WTC11 (cell line): ENCODE measurements at regions not wholly inside any gene's neighbourhood (a gene's known extent, or its start where the extent isn't known, plus 50 kb on each side); places are given as distances from the start of the nearest gene placed in this dataset.

Experiments
- ATAC-seq: fragments of 200-7000 bp; cut with Tn5 transposase; 2 replicates; pipeline ENCODE4 v1.10.0; 2021; ENCODE audit warnings: mild to moderate bottlenecking, moderate library complexity
- CTCF ChIA-PET: fragments of 300-600 bp; sonication (Branson Sonifier 250); formaldehyde crosslinking; loops from one replicate; lab custom pipeline; 2021; ENCODE audit warnings: antibody characterized with exemption; lab: Charles Lee
- POLR2A ChIA-PET: fragments of 350-600 bp; sonication (Branson Sonifier 250); formaldehyde crosslinking; loops from one replicate; lab custom pipeline; 2021; ENCODE audit warnings: antibody characterized with exemption; lab: Charles Lee
- DNase-seq: peaks from one replicate; pipeline ENCODE4 v3.0.0; 2021; ENCODE audit warnings: low spot score
- H3K27ac Mint-ChIP-seq: 2 replicates; pipeline ENCODE4 v1.8.0; 2021; ENCODE audit warnings: mixed read lengths
- H3K27me3 Mint-ChIP-seq: 2 replicates; pipeline ENCODE4 v1.8.0; 2021; ENCODE audit warnings: low read depth, mild to moderate bottlenecking, moderate library complexity, mixed read lengths
- H3K36me3 Mint-ChIP-seq: 2 replicates; pipeline ENCODE4 v1.8.0; 2021; ENCODE audit warnings: mixed read lengths
- H3K4me1 Mint-ChIP-seq: 2 replicates; pipeline ENCODE4 v1.8.0; 2022; ENCODE audit warnings: mixed read lengths
- H3K4me3 Mint-ChIP-seq: 2 replicates; pipeline ENCODE4 v1.8.0; 2021; ENCODE audit warnings: mild to moderate bottlenecking, moderate library complexity, mixed read lengths
- H3K9me3 Mint-ChIP-seq: 2 replicates; pipeline ENCODE4 v1.8.0; 2021; ENCODE audit warnings: mixed read lengths
- AR ChIP-seq: fragments of 250-450 bp; sonication (Bioruptor Pico); IDR thresholded peaks from 2 replicates; pipeline ENCODE4 v1.9.0; 2021; ENCODE audit warnings: mild to moderate bottlenecking
- FOXJ3 ChIP-seq: sonication (generic); formaldehyde crosslinking; IDR thresholded peaks from 2 replicates; pipeline ENCODE4 v1.9.0; 2021; ENCODE audit warnings: missing genetic modification reagents, mild to moderate bottlenecking, borderline replicate concordance
- FOXP4 ChIP-seq: sonication (generic); formaldehyde crosslinking; IDR thresholded peaks from 2 replicates; pipeline ENCODE4 v1.8.0; 2022; ENCODE audit warnings: mild to moderate bottlenecking, missing genetic modification reagents
- GRHL2 ChIP-seq: fragments of 250-450 bp; sonication (Bioruptor Pico); IDR thresholded peaks from 2 replicates; pipeline ENCODE4 v1.8.0; 2022; ENCODE audit warnings: mild to moderate bottlenecking, moderate library complexity; ENCODE audit not compliant: insufficient replicate concordance, severe bottlenecking
- NFATC4 ChIP-seq: fragments of 250-450 bp; sonication (Bioruptor Pico); IDR thresholded peaks from 2 replicates; pipeline ENCODE4 v1.9.0; 2021; ENCODE audit warnings: mild to moderate bottlenecking
- OVOL2 ChIP-seq: fragments of 250-450 bp; sonication (Bioruptor Pico); IDR thresholded peaks from 2 replicates; pipeline ENCODE4 v1.9.0; 2021; ENCODE audit warnings: mild to moderate bottlenecking, borderline replicate concordance
- SP1 ChIP-seq: sonication (generic); formaldehyde crosslinking; conservative IDR thresholded peaks from 2 replicates; pipeline ENCODE4 v1.8.1; 2022; ENCODE audit warnings: missing genetic modification reagents
- TEAD1 ChIP-seq: sonication (generic); formaldehyde crosslinking; IDR thresholded peaks from 2 replicates; pipeline ENCODE4 v1.8.0; 2022; ENCODE audit warnings: mild to moderate bottlenecking, missing genetic modification reagents
- ZNF138 ChIP-seq: sonication (generic); formaldehyde crosslinking; conservative IDR thresholded peaks from 2 replicates; pipeline ENCODE4 v1.8.1; 2022; ENCODE audit warnings: mild to moderate bottlenecking, moderate library complexity, missing genetic modification reagents
- ZNF317 ChIP-seq: sonication (generic); formaldehyde crosslinking; IDR thresholded peaks from 2 replicates; pipeline ENCODE4 v1.8.1; 2023; ENCODE audit warnings: low read depth, mild to moderate bottlenecking, moderate library complexity, missing genetic modification reagents, borderline replicate concordance
- ZNF532 ChIP-seq: fragments of 250-450 bp; sonication (Bioruptor Pico); IDR thresholded peaks from 2 replicates; pipeline ENCODE4 v1.9.0; 2021; ENCODE audit warnings: mild to moderate bottlenecking, borderline replicate concordance
- TF ChIP-seq, protein P1 (sequence below): sonication (generic); formaldehyde crosslinking; IDR thresholded peaks from 2 replicates; pipeline ENCODE4 v1.8.1; 2022; ENCODE audit warnings: missing genetic modification reagents, borderline replicate concordance
- TF ChIP-seq, protein P2 (sequence below): sonication (generic); formaldehyde crosslinking; IDR thresholded peaks from 2 replicates; pipeline ENCODE4 v1.8.1; 2022; ENCODE audit warnings: mild to moderate bottlenecking, moderate library complexity, missing genetic modification reagents
- TF ChIP-seq, protein P3 (sequence below): fragments of 200-600 bp; IDR thresholded peaks from 2 replicates; pipeline ENCODE4 v1.8.0; 2022; ENCODE audit warnings: antibody characterized with exemption

GRCh38 chr5:101783241-101784013 is 512.7 kb downstream of the SLCO4C1 start:
- Mint-ChIP-seq H3K4me1 (peaks cover 11% of the 10 kb centered on the region), H3K27ac (no peak overlapping the region), H3K27me3 (peaks cover 58% of the 10 kb centered on the region), H3K9me3 (peaks cover 4% of the 10 kb centered on the region), H3K36me3 (no peaks in the 10 kb centered on the region), H3K4me3 (peak overlapping the region; percentile 36)
- ATAC-seq: peak; percentile 80
- POLR2A ChIA-PET: no interaction called here
- peak; percentile 12 for DNase-seq
- TF ChIP-seq ZNF138 (CRISPR knock-in tag) (no peak), ZNF532 (CRISPR knock-in tag) (no peak), GRHL2 (CRISPR knock-in tag) (no peak), TEAD1 (CRISPR knock-in tag) (no peak), NFATC4 (no peak), OVOL2 (CRISPR knock-in tag) (no peak), FOXJ3 (CRISPR knock-in tag) (no peak), FOXP4 (CRISPR knock-in tag) (no peak), SP1 (CRISPR knock-in tag) (no peak), ZNF317 (CRISPR knock-in tag) (no peak), AR (CRISPR knock-in tag) (no peak)
- TF ChIP-seq, protein P1, sequence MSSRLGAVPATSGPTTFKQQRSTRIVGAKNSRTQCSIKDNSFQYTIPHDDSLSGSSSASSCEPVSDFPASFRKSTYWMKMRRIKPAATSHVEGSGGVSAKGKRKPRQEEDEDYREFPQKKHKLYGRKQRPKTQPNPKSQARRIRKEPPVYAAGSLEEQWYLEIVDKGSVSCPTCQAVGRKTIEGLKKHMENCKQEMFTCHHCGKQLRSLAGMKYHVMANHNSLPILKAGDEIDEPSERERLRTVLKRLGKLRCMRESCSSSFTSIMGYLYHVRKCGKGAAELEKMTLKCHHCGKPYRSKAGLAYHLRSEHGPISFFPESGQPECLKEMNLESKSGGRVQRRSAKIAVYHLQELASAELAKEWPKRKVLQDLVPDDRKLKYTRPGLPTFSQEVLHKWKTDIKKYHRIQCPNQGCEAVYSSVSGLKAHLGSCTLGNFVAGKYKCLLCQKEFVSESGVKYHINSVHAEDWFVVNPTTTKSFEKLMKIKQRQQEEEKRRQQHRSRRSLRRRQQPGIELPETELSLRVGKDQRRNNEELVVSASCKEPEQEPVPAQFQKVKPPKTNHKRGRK (CRISPR knock-in tag): no peak
- TF ChIP-seq, protein P2, sequence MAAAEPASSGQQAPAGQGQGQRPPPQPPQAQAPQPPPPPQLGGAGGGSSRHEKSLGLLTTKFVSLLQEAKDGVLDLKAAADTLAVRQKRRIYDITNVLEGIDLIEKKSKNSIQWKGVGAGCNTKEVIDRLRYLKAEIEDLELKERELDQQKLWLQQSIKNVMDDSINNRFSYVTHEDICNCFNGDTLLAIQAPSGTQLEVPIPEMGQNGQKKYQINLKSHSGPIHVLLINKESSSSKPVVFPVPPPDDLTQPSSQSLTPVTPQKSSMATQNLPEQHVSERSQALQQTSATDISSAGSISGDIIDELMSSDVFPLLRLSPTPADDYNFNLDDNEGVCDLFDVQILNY (CRISPR knock-in tag): no peak
- TF ChIP-seq, protein P3, sequence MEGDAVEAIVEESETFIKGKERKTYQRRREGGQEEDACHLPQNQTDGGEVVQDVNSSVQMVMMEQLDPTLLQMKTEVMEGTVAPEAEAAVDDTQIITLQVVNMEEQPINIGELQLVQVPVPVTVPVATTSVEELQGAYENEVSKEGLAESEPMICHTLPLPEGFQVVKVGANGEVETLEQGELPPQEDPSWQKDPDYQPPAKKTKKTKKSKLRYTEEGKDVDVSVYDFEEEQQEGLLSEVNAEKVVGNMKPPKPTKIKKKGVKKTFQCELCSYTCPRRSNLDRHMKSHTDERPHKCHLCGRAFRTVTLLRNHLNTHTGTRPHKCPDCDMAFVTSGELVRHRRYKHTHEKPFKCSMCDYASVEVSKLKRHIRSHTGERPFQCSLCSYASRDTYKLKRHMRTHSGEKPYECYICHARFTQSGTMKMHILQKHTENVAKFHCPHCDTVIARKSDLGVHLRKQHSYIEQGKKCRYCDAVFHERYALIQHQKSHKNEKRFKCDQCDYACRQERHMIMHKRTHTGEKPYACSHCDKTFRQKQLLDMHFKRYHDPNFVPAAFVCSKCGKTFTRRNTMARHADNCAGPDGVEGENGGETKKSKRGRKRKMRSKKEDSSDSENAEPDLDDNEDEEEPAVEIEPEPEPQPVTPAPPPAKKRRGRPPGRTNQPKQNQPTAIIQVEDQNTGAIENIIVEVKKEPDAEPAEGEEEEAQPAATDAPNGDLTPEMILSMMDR: no peak
- CTCF ChIA-PET: interaction anchor here (1.9 kb wide), 1 partner anchor 195 kb away, joined by 5 read pairs; no protein-coding TSS in a partner anchor
